Neural cell (in vitro differentiated cells): ENCODE measurements at regions not wholly inside any gene's neighbourhood (a gene's known extent, or its start where the extent isn't known, plus 50 kb on each side); places are given as distances from the start of the nearest gene placed in this dataset.

Experiments
- H2AFZ ChIP-seq: fragments of 200-600, 300-800 bp; sonication (generic), shearing (Covaris generic); 2 replicates; pipeline ENCODE4 v1.6.0; 2014; ENCODE audit warnings: low read depth, mild to moderate bottlenecking, antibody characterized with exemption, low read length, moderate library complexity
- H3F3A ChIP-seq: fragments of 200-600 bp; shearing (Covaris generic); 2 replicates; pipeline ENCODE4 v1.6.1; 2016; ENCODE audit warnings: mild to moderate bottlenecking, moderate library complexity, mixed read lengths, antibody characterized with exemption, low read length; ENCODE audit not compliant: insufficient read depth, poor library complexity, severe bottlenecking
- H3K27ac ChIP-seq: fragments of 200-600, 300-800 bp; sonication (generic), shearing (Covaris generic); 2 replicates; pipeline ENCODE4 v1.5.1; 2014; ENCODE audit warnings: mild to moderate bottlenecking, low read length, moderate library complexity
- H3K27me3 ChIP-seq: fragments of 300-800, 200-600 bp; sonication (generic), shearing (Covaris generic); 2 replicates; pipeline ENCODE4 v1.6.0; 2014; ENCODE audit warnings: mild to moderate bottlenecking, low read depth, low read length, moderate library complexity; ENCODE audit not compliant: insufficient read depth
- H3K36me3 ChIP-seq: fragments of 300-800, 200-600 bp; sonication (generic), shearing (Covaris generic); 2 replicates; pipeline ENCODE4 v1.5.1; 2014; ENCODE audit warnings: mild to moderate bottlenecking, antibody characterized with exemption, low read length, moderate library complexity; ENCODE audit not compliant: insufficient read depth
- H3K4me2 ChIP-seq: fragments of 300-800, 200-600 bp; sonication (generic), shearing (Covaris generic); 2 replicates; pipeline ENCODE4 v1.6.0; 2014; ENCODE audit warnings: mild to moderate bottlenecking, low read length
- H3K4me3 ChIP-seq: fragments of 300-800, 200-600 bp; sonication (generic), shearing (Covaris generic); 2 replicates; pipeline ENCODE4 v1.5.1; 2014; ENCODE audit warnings: mild to moderate bottlenecking, low read length, moderate library complexity
- H3K79me2 ChIP-seq: fragments of 200-600 bp; shearing (Covaris generic); replicated peaks from 2 replicates; pipeline ENCODE4 v1.6.0; 2014; ENCODE audit warnings: mild to moderate bottlenecking, low read length, moderate library complexity; ENCODE audit not compliant: insufficient read depth
- H3K9ac ChIP-seq: fragments of 300-800, 200-600 bp; sonication (generic), shearing (Covaris generic); 2 replicates; pipeline ENCODE4 v1.6.1; 2016; ENCODE audit warnings: mild to moderate bottlenecking, low read length, mixed read lengths
- H3K9me2 ChIP-seq: fragments of 200-600 bp; shearing (Covaris generic); 2 replicates; pipeline ENCODE4 v1.6.1; 2016; ENCODE audit warnings: mild to moderate bottlenecking, low read length, mixed read lengths; ENCODE audit not compliant: insufficient read depth
- H3K9me3 ChIP-seq: fragments of 200-600, 300-800 bp; sonication (generic), shearing (Covaris generic); 2 replicates; pipeline ENCODE4 v1.6.1; 2016; ENCODE audit warnings: mild to moderate bottlenecking, mixed run types, low read length, moderate library complexity, mixed read lengths
- H4K20me1 ChIP-seq: fragments of 200-600 bp; shearing (Covaris generic); 2 replicates; pipeline ENCODE4 v1.6.1; 2016; ENCODE audit warnings: mild to moderate bottlenecking, mixed run types; ENCODE audit not compliant: insufficient read depth
- CTCF ChIP-seq: fragments of 450-650 bp; IDR thresholded peaks from 2 replicates; pipeline ENCODE4 v1.5.1; 2014; ENCODE audit warnings: antibody characterized with exemption, mild to moderate bottlenecking, moderate library complexity; ENCODE audit not compliant: poor library complexity, severe bottlenecking
- EP300 ChIP-seq: fragments of 450-650 bp; conservative IDR thresholded peaks from 2 replicates; pipeline ENCODE4 v1.6.1; 2014; ENCODE audit warnings: antibody characterized with exemption, mild to moderate bottlenecking, moderate library complexity; ENCODE audit not compliant: poor library complexity, severe bottlenecking
- EZH2 ChIP-seq: fragments of 200-600, 300-800 bp; shearing (Covaris generic), sonication (generic); IDR thresholded peaks from 2 replicates; pipeline ENCODE4 v1.6.1; 2014; ENCODE audit warnings: antibody characterized with exemption, low read length, borderline replicate concordance, mild to moderate bottlenecking; ENCODE audit not compliant: insufficient read depth, poor library complexity, severe bottlenecking
- MXI1 ChIP-seq: fragments of 450-650 bp; conservative IDR thresholded peaks from 2 replicates; pipeline ENCODE4 v1.6.1; 2014; ENCODE audit warnings: antibody characterized with exemption, mild to moderate bottlenecking; ENCODE audit not compliant: poor library complexity, severe bottlenecking
- POLR2AphosphoS5 ChIP-seq: IDR thresholded peaks from 2 replicates; pipeline ENCODE4 v1.6.1; 2012
- RAD21 ChIP-seq: fragments of 450-650 bp; conservative IDR thresholded peaks from 2 replicates; pipeline ENCODE4 v1.6.1; 2014; ENCODE audit warnings: antibody characterized with exemption, mild to moderate bottlenecking, moderate library complexity
- SMC3 ChIP-seq: fragments of 450-650 bp; conservative IDR thresholded peaks from 2 replicates; pipeline ENCODE4 v1.6.1; 2014; ENCODE audit warnings: antibody characterized with exemption, mild to moderate bottlenecking, moderate library complexity; ENCODE audit not compliant: poor library complexity
- TAF1 ChIP-seq: IDR thresholded peaks from 2 replicates; pipeline ENCODE4 v1.6.1; 2012; ENCODE audit warnings: low read depth
- TF ChIP-seq, protein P1 (sequence below): IDR thresholded peaks from 2 replicates; pipeline ENCODE4 v1.6.1; 2012; ENCODE audit warnings: borderline replicate concordance

GRCh38 chr2:228699400-228699799, 517.9 kb upstream of the SPHKAP start:
- Histone ChIP-seq H3K9me2 (no peaks in the 10 kb centered on the region), H3K4me2 (no peak overlapping the region), H3K9me3 (no peaks in the 10 kb centered on the region), H3K27me3 (no peaks in the 10 kb centered on the region), H4K20me1 (no peaks in the 10 kb centered on the region), H3K79me2 (no peaks in the 10 kb centered on the region), H2AFZ (no peak overlapping the region), H3K4me3 (no peak overlapping the region), H3K36me3 (no peaks in the 10 kb centered on the region), H3K27ac (no peak overlapping the region), H3K9ac (no peak overlapping the region), H3F3A (no peaks in the 10 kb centered on the region)
- TF ChIP-seq SMC3 (peak; percentile 76), CTCF (peak; percentile 71), RAD21 (peak; percentile 81), MXI1 (no peak)

DNA sequence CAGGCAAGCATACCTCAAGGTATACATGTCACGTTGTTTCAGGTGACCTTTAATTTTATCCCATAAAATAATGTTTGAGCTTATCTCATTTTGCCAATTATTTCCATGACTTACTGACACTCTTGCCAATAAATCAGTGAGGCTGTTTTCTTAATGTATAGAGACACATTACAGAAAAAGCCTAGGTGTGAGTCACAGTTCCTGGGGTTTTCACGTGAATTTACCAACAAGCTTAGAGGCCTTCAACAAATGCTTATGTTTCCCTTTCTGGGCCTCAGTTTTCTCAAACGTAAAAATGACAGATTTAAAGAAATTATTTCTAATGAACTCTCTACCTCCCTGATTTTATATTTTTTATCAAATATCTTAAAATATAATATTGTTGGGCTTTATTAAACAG, 517.5 kb upstream of the SPHKAP start:
- TF ChIP-seq SMC3 (no peak), EP300 (no peak), RAD21 (no peak), POLR2AphosphoS5 (no peak), EZH2 (no peak), CTCF (no peak), MXI1 (no peak), TAF1 (no peak)
- TF ChIP-seq, protein P1, sequence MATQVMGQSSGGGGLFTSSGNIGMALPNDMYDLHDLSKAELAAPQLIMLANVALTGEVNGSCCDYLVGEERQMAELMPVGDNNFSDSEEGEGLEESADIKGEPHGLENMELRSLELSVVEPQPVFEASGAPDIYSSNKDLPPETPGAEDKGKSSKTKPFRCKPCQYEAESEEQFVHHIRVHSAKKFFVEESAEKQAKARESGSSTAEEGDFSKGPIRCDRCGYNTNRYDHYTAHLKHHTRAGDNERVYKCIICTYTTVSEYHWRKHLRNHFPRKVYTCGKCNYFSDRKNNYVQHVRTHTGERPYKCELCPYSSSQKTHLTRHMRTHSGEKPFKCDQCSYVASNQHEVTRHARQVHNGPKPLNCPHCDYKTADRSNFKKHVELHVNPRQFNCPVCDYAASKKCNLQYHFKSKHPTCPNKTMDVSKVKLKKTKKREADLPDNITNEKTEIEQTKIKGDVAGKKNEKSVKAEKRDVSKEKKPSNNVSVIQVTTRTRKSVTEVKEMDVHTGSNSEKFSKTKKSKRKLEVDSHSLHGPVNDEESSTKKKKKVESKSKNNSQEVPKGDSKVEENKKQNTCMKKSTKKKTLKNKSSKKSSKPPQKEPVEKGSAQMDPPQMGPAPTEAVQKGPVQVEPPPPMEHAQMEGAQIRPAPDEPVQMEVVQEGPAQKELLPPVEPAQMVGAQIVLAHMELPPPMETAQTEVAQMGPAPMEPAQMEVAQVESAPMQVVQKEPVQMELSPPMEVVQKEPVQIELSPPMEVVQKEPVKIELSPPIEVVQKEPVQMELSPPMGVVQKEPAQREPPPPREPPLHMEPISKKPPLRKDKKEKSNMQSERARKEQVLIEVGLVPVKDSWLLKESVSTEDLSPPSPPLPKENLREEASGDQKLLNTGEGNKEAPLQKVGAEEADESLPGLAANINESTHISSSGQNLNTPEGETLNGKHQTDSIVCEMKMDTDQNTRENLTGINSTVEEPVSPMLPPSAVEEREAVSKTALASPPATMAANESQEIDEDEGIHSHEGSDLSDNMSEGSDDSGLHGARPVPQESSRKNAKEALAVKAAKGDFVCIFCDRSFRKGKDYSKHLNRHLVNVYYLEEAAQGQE: no peak
- Histone ChIP-seq H3K36me3 (no peaks in the 10 kb centered on the region), H3K4me2 (no peak overlapping the region), H3K79me2 (no peaks in the 10 kb centered on the region), H2AFZ (no peak overlapping the region), H3K4me3 (no peak overlapping the region), H4K20me1 (no peaks in the 10 kb centered on the region), H3K9ac (no peak overlapping the region), H3K9me2 (no peaks in the 10 kb centered on the region), H3K27me3 (no peaks in the 10 kb centered on the region), H3K9me3 (no peaks in the 10 kb centered on the region), H3K27ac (no peak overlapping the region), H3F3A (no peaks in the 10 kb centered on the region)
